ENCODE measurements at regions not wholly inside any gene's neighbourhood (a gene's known extent, or its start where the extent isn't known, plus 50 kb on each side); places are given as distances from the start of the nearest gene placed in this dataset.

- H3K27ac ChIP-seq (ENCODE audit: low read depth) = no peak overlapping the region
- peak; percentile 53 for DNase-seq (ENCODE audit: extremely low spot score)
- WGBS = 30% methylated on average over 2 of the region's 2 CpGs
Measured at GRCh38 chr3:178405531-178405930, 130.7 kb upstream of the KCNMB2 start.

GRCh38 chr3:178406206-178406605 lies 130.0 kb upstream of the KCNMB2 start:
- Histone ChIP-seq H3K27ac (ENCODE audit: low read depth) (no peak overlapping the region), H3K4me1 (ENCODE audit: insufficient read depth) (no peaks in the 10 kb centered on the region), H3K4me3 (ENCODE audit: low read depth, low read length) (no peak overlapping the region), H3K36me3 (ENCODE audit: insufficient read depth) (no peaks in the 10 kb centered on the region)
- DNase-seq (ENCODE audit: extremely low spot score) = no peak
- 33% methylated on average over 3 of the region's 3 CpGs for WGBS

More at GRCh38 chr3:178405531-178405930, 130.7 kb upstream of the KCNMB2 start:
- H3K4me3 ChIP-seq (ENCODE audit: low read depth, low read length) = no peak overlapping the region
- H3K36me3 ChIP-seq (ENCODE audit: insufficient read depth) = no peaks in the 10 kb centered on the region
- no peaks in the 10 kb centered on the region for H3K4me1 ChIP-seq (ENCODE audit: insufficient read depth)

- Histone ChIP-seq H3K4me3 (ENCODE audit: low read depth, low read length) (no peak overlapping the region), H3K36me3 (ENCODE audit: insufficient read depth) (no peaks in the 10 kb centered on the region), H3K4me1 (ENCODE audit: insufficient read depth) (no peaks in the 10 kb centered on the region), H3K27ac (ENCODE audit: low read depth) (no peak overlapping the region)
- 89% methylated on average over 8 of the region's 8 CpGs for WGBS
- DNase-seq (ENCODE audit: extremely low spot score) = no peak
Measured at GRCh38 chr3:178415384-178415783, 120.9 kb upstream of the KCNMB2 start.

GRCh38 chr3:178417736-178418135 lies 118.5 kb upstream of the KCNMB2 start:
- H3K36me3 ChIP-seq (ENCODE audit: insufficient read depth) = no peaks in the 10 kb centered on the region
- WGBS = 92% methylated on average over 4 of the region's 4 CpGs
- DNase-seq (ENCODE audit: extremely low spot score) = no peak
- no peak overlapping the region for H3K4me3 ChIP-seq (ENCODE audit: low read depth, low read length)
- no peak overlapping the region for H3K27ac ChIP-seq (ENCODE audit: low read depth)
- no peaks in the 10 kb centered on the region for H3K4me1 ChIP-seq (ENCODE audit: insufficient read depth)

- H3K4me3 ChIP-seq (ENCODE audit: low read depth, low read length) = no peak overlapping the region
- no peak overlapping the region for H3K27ac ChIP-seq (ENCODE audit: low read depth)
- no peaks in the 10 kb centered on the region for H3K36me3 ChIP-seq (ENCODE audit: insufficient read depth)
- no peaks in the 10 kb centered on the region for H3K4me1 ChIP-seq (ENCODE audit: insufficient read depth)
- DNase-seq (ENCODE audit: extremely low spot score) = no peak
- 47% methylated on average over 4 of the region's 4 CpGs for WGBS
Measured at GRCh38 chr3:178419071-178419470, 117.2 kb upstream of the KCNMB2 start.

- no peak for DNase-seq (ENCODE audit: extremely low spot score)
- WGBS = 51% methylated on average over 1 of the region's 1 CpG
- Histone ChIP-seq H3K27ac (ENCODE audit: low read depth) (no peak overlapping the region), H3K4me3 (ENCODE audit: low read depth, low read length) (no peak overlapping the region), H3K4me1 (ENCODE audit: insufficient read depth) (no peaks in the 10 kb centered on the region), H3K36me3 (ENCODE audit: insufficient read depth) (no peaks in the 10 kb centered on the region)
Measured at GRCh38 chr3:178420033-178420432, 116.2 kb upstream of the KCNMB2 start.

- Histone ChIP-seq H3K4me1 (ENCODE audit: insufficient read depth) (no peaks in the 10 kb centered on the region), H3K27ac (ENCODE audit: low read depth) (no peak overlapping the region), H3K4me3 (ENCODE audit: low read depth, low read length) (no peak overlapping the region), H3K36me3 (ENCODE audit: insufficient read depth) (no peaks in the 10 kb centered on the region)
- DNase-seq (ENCODE audit: extremely low spot score) = no peak
- 73% methylated on average over 1 of the region's 1 CpG for WGBS
Measured at GRCh38 chr3:178421069-178421468, 115.2 kb upstream of the KCNMB2 start.

- no peaks in the 10 kb centered on the region for H3K36me3 ChIP-seq (ENCODE audit: insufficient read depth)
- H3K4me1 ChIP-seq (ENCODE audit: insufficient read depth) = no peaks in the 10 kb centered on the region
- H3K27ac ChIP-seq (ENCODE audit: low read depth) = no peak overlapping the region
- DNase-seq (ENCODE audit: extremely low spot score) = no peak
- H3K4me3 ChIP-seq (ENCODE audit: low read depth, low read length) = no peak overlapping the region
Measured at GRCh38 chr3:178422406-178422805, 113.8 kb upstream of the KCNMB2 start.

GRCh38 chr3:178428037-178428436 lies 108.2 kb upstream of the KCNMB2 start:
- no peaks in the 10 kb centered on the region for H3K36me3 ChIP-seq (ENCODE audit: insufficient read depth)
- no peaks in the 10 kb centered on the region for H3K4me1 ChIP-seq (ENCODE audit: insufficient read depth)
- no peak overlapping the region for H3K4me3 ChIP-seq (ENCODE audit: low read depth, low read length)
- no peak for DNase-seq (ENCODE audit: extremely low spot score)
- H3K27ac ChIP-seq (ENCODE audit: low read depth) = no peak overlapping the region

GRCh38 chr3:178434206-178434805 lies 101.9 kb upstream of the KCNMB2 start:
- Histone ChIP-seq H3K36me3 (ENCODE audit: insufficient read depth) (no peaks in the 10 kb centered on the region), H3K27ac (ENCODE audit: low read depth) (no peak overlapping the region), H3K4me1 (ENCODE audit: insufficient read depth) (no peaks in the 10 kb centered on the region), H3K4me3 (ENCODE audit: low read depth, low read length) (no peak overlapping the region)
- 30% methylated on average over 5 of the region's 5 CpGs for WGBS
- no peak for DNase-seq (ENCODE audit: extremely low spot score)

- no peak overlapping the region for H3K4me3 ChIP-seq (ENCODE audit: low read depth, low read length)
- H3K4me1 ChIP-seq (ENCODE audit: insufficient read depth) = no peaks in the 10 kb centered on the region
- no peak for DNase-seq (ENCODE audit: extremely low spot score)
- H3K27ac ChIP-seq (ENCODE audit: low read depth) = no peak overlapping the region
- 91% methylated on average over 5 of the region's 5 CpGs for WGBS
- H3K36me3 ChIP-seq (ENCODE audit: insufficient read depth) = no peaks in the 10 kb centered on the region
Measured at GRCh38 chr3:178435575-178435974, 100.7 kb upstream of the KCNMB2 start.

GRCh38 chr3:178436773-178437172 lies 99.5 kb upstream of the KCNMB2 start:
- no peaks in the 10 kb centered on the region for H3K4me1 ChIP-seq (ENCODE audit: insufficient read depth)
- no peak overlapping the region for H3K4me3 ChIP-seq (ENCODE audit: low read depth, low read length)
- H3K36me3 ChIP-seq (ENCODE audit: insufficient read depth) = no peaks in the 10 kb centered on the region
- peak; percentile 6 for DNase-seq (ENCODE audit: extremely low spot score)
- WGBS = 24% methylated on average over 3 of the region's 3 CpGs
- no peak overlapping the region for H3K27ac ChIP-seq (ENCODE audit: low read depth)

- Histone ChIP-seq H3K4me3 (ENCODE audit: low read depth, low read length) (no peak overlapping the region), H3K4me1 (ENCODE audit: insufficient read depth) (no peaks in the 10 kb centered on the region), H3K27ac (ENCODE audit: low read depth) (no peak overlapping the region), H3K36me3 (ENCODE audit: insufficient read depth) (no peaks in the 10 kb centered on the region)
- DNase-seq (ENCODE audit: extremely low spot score) = no peak
- 84% methylated on average over 5 of the region's 5 CpGs for WGBS
Measured at GRCh38 chr3:178437236-178437635, 99.0 kb upstream of the KCNMB2 start.

GRCh38 chr3:178439504-178439903 lies 96.7 kb upstream of the KCNMB2 start:
- H3K36me3 ChIP-seq (ENCODE audit: insufficient read depth) = no peaks in the 10 kb centered on the region
- WGBS = 65% methylated on average over 2 of the region's 2 CpGs
- no peak overlapping the region for H3K4me3 ChIP-seq (ENCODE audit: low read depth, low read length)
- H3K4me1 ChIP-seq (ENCODE audit: insufficient read depth) = no peaks in the 10 kb centered on the region
- H3K27ac ChIP-seq (ENCODE audit: low read depth) = no peak overlapping the region
- no peak for DNase-seq (ENCODE audit: extremely low spot score)

GRCh38 chr3:178440043-178440442 lies 96.2 kb upstream of the KCNMB2 start:
- H3K36me3 ChIP-seq (ENCODE audit: insufficient read depth) = no peaks in the 10 kb centered on the region
- H3K27ac ChIP-seq (ENCODE audit: low read depth) = no peak overlapping the region
- WGBS = 92% methylated on average over 4 of the region's 4 CpGs
- no peak overlapping the region for H3K4me3 ChIP-seq (ENCODE audit: low read depth, low read length)
- DNase-seq (ENCODE audit: extremely low spot score) = no peak
- H3K4me1 ChIP-seq (ENCODE audit: insufficient read depth) = no peaks in the 10 kb centered on the region

Measured in urinary bladder (tissue), 3 donors.